Stimulated activated CD4-positive, alpha-beta T cell treated with anti-CD3 and anti-CD28 coated beads, Interleukin-1b, Interleukin-23, amount 100 ng/mL, for 1 hour (primary cell): ENCODE measurements at regions not wholly inside any gene's neighbourhood (a gene's known extent, or its start where the extent isn't known, plus 50 kb on each side); places are given as distances from the start of the nearest gene placed in this dataset.
"Not testable (repeated sequence)": the region's sequence is repeated elsewhere in the genome, so short reads cannot be mapped to it uniquely, and the experiment has no call there.

Experiments used
- DNase-seq, 2 donors: peaks; one replicate each; pipeline ENCODE4 v3.0.0-alpha.2; 2020; ENCODE audit warnings: low read depth in 2 of 2

GRCh38 chr6:19690325-19691075 is 146.7 kb upstream of the ID4 start:
- no peak for DNase-seq

GRCh38 chr6:19691465-19692167 is 145.6 kb upstream of the ID4 start:
- DNase-seq, result no peak

- no peak for DNase-seq
Measured at GRCh38 chr6:19692506-19693298, 144.5 kb upstream of the ID4 start.

GRCh38 chr6:19694697-19695096 is 142.5 kb upstream of the ID4 start:
- no peak for DNase-seq

GRCh38 chr6:19697744-19698290 is 139.4 kb upstream of the ID4 start:
- DNase-seq, result no peak

- no peak for DNase-seq
Measured at GRCh38 chr6:19699932-19700331, 137.2 kb upstream of the ID4 start.

- DNase-seq, result no peak
Measured at GRCh38 chr6:19705606-19706005, 131.6 kb upstream of the ID4 start.

- no peak for DNase-seq
Measured at GRCh38 chr6:19712012-19712688, 125.0 kb upstream of the ID4 start.

GRCh38 chr6:19712998-19713397 is 124.2 kb upstream of the ID4 start:
- no peak for DNase-seq

GRCh38 chr6:19713411-19713810 is 123.8 kb upstream of the ID4 start:
- no peak for DNase-seq

- DNase-seq, result no peak
Measured at GRCh38 chr6:19713984-19714383, 123.2 kb upstream of the ID4 start.

- no peak for DNase-seq
Measured at GRCh38 chr6:19714434-19715166, 122.6 kb upstream of the ID4 start.

GRCh38 chr6:19715167-19715551 is 122.0 kb upstream of the ID4 start:
- DNase-seq, result no peak

GRCh38 chr6:19719691-19720128 is 117.5 kb upstream of the ID4 start:
- DNase-seq, result no peak

GRCh38 chr6:19721766-19722377 is 115.3 kb upstream of the ID4 start:
- DNase-seq, result no peak

GRCh38 chr6:19722999-19723398 is 114.2 kb upstream of the ID4 start:
- no peak for DNase-seq

GRCh38 chr6:19723545-19723944 is 113.6 kb upstream of the ID4 start:
- no peak for DNase-seq

GRCh38 chr6:19725436-19725835 is 111.7 kb upstream of the ID4 start:
- not testable (repeated sequence) for DNase-seq

GRCh38 chr6:19731282-19731681 is 105.9 kb upstream of the ID4 start:
- DNase-seq, result no peak

- no peak for DNase-seq
Measured at GRCh38 chr6:19734061-19734460, 103.1 kb upstream of the ID4 start.

- DNase-seq, result no peak
Measured at GRCh38 chr6:19734519-19734918, 102.7 kb upstream of the ID4 start.
